GM19023 (cell line): ENCODE measurements at regions not wholly inside any gene's neighbourhood (a gene's known extent, or its start where the extent isn't known, plus 50 kb on each side); places are given as distances from the start of the nearest gene placed in this dataset.
"Not testable (repeated sequence)": the region's sequence is repeated elsewhere in the genome, so short reads cannot be mapped to it uniquely, and the experiment has no call there.

ENCODE experiments used
- ATAC-seq: cut with Tn5 transposase; IDR thresholded peaks from one replicate; pipeline ENCODE4 v1.9.1; 2021; ENCODE audit warnings: mild to moderate bottlenecking, moderate library complexity; ENCODE audit not compliant: unreplicated experiment

- ATAC-seq: no peak
Observed at GRCh38 chr3:188972310-188972709, 199.5 kb upstream of the TPRG1 start.

GRCh38 chr3:188974856-188975599 is 196.7 kb upstream of the TPRG1 start:
- no peak for ATAC-seq

DNA sequence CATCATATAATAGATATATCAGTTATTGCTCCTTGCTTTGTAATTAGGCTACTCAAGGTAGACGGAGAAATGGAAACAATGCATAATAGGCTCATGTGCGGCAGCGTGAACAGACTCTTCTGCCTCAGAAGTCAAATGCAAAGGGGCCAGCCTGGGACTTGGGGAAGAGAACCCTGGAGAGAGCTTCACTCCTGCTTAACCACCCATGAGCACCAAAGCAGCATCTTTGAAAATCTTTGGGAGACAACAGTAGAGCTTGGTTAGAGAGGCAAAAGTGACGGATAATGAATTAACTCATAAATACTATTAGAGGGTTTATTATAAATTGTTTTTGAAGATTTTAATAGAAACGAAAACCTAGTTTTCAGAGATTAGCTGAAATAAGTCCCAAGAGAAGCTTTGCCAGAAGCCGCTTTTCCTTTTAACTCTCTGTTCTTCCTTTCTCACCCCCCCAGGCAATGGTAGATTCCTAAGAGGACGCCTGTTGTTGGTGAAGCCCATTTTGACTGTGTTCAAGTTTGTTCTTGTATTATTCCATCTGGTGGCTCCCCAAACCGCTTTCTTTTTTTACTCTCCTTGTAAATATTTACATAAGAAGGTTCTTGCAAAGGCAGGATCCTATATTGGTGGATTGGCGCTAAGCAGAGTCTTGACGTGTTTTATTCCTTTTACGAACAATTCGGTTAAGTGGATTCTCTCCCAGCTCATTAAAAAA is 196.0 kb upstream of the TPRG1 start:
- ATAC-seq: no peak

GRCh38 chr3:188976407-188976806 is 195.4 kb upstream of the TPRG1 start:
- no peak for ATAC-seq

DNA sequence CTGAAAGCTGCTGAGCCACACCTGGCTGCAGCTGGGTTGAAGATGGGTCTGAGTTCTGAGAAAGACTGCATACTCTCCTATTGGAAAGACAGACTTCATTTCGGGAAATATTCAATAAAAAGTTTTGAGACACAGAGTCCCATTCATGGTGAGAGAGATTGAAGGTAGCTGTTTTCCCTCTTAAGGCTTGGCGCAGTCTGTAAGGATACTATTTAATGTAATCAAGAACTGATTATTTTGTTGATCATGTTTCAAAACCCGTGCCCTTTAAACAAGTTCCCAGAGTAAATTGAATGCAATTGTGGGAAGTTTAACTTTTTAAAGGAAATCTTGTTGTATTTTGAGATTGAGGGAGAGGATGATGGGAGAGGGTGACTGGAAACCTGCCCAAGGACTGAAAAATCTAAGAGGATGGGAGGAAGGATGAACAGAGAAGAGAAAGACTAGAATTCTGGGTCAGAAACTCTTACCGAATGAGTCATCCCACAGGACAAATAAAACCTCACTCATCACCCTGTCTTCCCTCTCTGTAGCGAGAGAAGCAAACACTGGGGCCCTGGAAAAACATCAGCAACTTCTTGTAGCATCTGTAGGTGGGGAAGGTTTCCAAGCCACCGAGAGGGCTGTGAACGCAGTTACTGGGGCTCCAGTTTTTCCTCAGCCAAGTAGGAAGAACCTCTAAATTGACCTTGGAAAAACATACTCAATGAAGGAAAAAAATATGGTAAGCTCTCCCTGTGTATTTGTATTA is 193.2 kb upstream of the TPRG1 start:
- no peak for ATAC-seq

DNA sequence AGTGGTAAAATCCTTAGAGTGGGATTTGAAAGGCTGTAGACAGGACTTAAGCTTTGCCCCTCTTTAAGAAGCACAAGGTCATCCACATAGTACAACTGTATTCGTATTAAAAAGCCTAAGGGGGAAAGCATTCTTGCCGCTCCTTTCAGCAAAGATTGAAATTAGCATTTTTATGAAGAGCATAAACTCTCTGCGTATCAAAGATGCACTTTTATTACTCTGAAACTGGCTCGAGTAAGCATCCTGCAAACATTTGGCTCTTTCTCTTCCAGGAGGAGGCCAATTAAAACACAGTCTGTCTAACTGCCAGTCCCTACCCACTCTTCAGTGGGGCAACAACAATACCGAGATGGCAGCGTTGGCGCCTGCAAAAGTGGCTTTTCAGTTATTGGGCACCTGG is 192.5 kb upstream of the TPRG1 start:
- ATAC-seq: no peak

GRCh38 chr3:188979669-188980310 is 192.0 kb upstream of the TPRG1 start:
- ATAC-seq: no peak

GRCh38 chr3:188993181-188993580 is 178.6 kb upstream of the TPRG1 start:
- no peak for ATAC-seq

GRCh38 chr3:189001559-189001958 is 170.2 kb upstream of the TPRG1 start:
- no peak for ATAC-seq

DNA sequence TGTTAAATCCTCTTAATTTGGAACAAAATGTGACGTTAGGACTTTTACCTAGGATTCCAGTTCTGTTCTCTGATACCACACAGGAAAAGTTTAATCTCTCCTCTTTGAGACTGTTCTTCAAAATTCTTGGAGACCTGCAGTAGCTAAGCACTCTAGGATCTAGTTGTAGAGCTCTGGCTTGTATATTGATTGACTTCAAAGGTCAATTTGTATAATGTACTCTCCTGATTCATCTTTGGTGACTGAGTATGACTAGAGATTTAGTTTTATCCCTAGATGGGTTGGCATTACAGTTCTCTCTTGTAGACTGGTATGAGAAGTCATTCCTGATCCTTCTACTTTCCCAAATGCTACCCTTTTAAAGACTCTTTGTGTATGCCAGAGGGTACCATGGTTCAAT is 168.4 kb upstream of the TPRG1 start:
- ATAC-seq: no peak

- no peak for ATAC-seq
Observed at GRCh38 chr3:189013224-189013888, 158.4 kb upstream of the TPRG1 start.

- ATAC-seq: no peak
Observed at GRCh38 chr3:189014526-189014925, 157.2 kb upstream of the TPRG1 start.

GRCh38 chr3:189022576-189023466 is 148.9 kb upstream of the TPRG1 start:
- ATAC-seq: not testable (repeated sequence)

GRCh38 chr3:189025866-189026265 is 145.9 kb upstream of the TPRG1 start:
- ATAC-seq: no peak

DNA sequence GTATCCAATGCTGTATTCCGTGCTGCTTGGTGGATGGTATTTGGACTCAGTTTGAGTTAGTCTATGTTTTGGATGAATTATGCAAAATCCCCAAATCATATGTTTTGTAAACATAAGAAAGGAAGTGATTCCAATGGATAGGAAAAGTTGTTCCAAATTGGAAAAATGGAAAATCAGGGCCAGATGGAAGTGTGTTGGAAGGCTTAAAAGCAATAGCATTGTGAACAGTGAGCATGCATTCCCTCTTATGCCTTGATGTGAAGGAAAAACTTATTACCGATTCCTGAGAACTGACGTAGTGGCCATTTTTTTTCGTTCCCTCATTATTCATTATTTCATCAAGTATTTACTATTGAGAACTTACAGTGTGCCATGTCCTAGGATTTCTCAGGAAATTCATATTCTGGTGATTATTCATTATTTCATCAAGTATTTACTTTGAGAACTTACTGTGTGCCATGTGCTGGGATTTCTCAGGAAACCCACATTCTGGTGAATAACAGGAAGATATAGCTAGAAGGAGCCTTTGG is 144.1 kb upstream of the TPRG1 start:
- ATAC-seq: no peak

GRCh38 chr3:189038773-189039745 is 132.7 kb upstream of the TPRG1 start:
- no peak for ATAC-seq

DNA sequence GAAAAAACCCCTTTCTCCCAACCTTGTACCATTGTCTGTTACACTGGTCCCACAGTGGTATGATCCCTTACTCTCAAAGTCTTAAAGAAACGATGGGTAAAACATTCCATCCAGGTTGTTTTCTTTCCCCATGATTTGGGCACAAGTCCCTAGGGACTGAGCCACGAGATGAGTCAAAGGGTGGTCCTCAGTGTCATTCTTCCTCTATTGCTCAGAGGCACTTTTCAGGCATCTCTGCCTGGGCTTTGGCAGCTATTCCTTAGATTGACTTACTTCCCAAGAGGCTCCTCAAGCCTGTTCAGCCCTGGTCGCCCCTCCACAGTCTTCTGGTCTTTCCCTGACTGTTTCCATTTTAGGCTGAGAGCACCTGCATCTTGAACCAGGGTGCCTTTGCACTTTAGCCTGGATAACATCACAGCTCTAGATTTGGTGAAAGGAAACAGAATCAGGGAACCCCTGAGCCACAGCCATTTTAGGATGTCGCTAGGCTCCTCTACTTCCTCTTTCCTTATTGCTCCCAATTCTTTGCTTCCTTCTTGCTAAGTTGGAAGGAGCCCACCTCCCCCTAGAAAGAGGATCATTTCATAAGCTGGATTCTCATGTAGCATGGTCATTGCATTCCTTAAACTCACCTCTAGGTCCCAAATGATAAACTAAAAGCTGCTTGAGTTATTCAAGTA is 131.0 kb upstream of the TPRG1 start:
- ATAC-seq: no peak
